H1 (cell line): ENCODE measurements at regions not wholly inside any gene's neighbourhood (a gene's known extent, or its start where the extent isn't known, plus 50 kb on each side); places are given as distances from the start of the nearest gene placed in this dataset.

ENCODE experiments used
- CHD7 ChIP-seq: fragments of 300-600 bp; sonication (generic); IDR thresholded peaks from 2 replicates; pipeline ENCODE4 v1.7.1; 2012; ENCODE audit warnings: low read length, moderate library complexity, mild to moderate bottlenecking, inconsistent platforms; ENCODE audit not compliant: insufficient replicate concordance
- POU5F1 ChIP-seq: IDR thresholded peaks from 2 replicates; pipeline ENCODE4 v1.6.1; 2011; ENCODE audit warnings: low read depth, mild to moderate bottlenecking, low read length, moderate library complexity

GRCh38 chrX:45758738-45759397, 558.2 kb upstream of the DIPK2B start (continued):
- TF ChIP-seq CHD7 (no peak), POU5F1 (no peak)
